Transverse colon (tissue), 4 donors: ENCODE measurements at regions not wholly inside any gene's neighbourhood (a gene's known extent, or its start where the extent isn't known, plus 50 kb on each side); places are given as distances from the start of the nearest gene placed in this dataset.

Source experiments
- CTCF ChIP-seq, 5 experiments: fragments of 200-600 bp in 3 of 5; fragments of 450-650 bp in 2 of 5; sonication (generic) in 3 of 5; IDR thresholded peaks; 1 replicate in 2 of 5; 2 replicates in 3 of 5; pipeline ENCODE4 v1.5.1; 2016 to 2017; ENCODE audit warnings: antibody characterized with exemption in 5 of 5, inconsistent platforms in 3 of 5, mild to moderate bottlenecking in 2 of 5, moderate library complexity in 1 of 5
- EP300 ChIP-seq: sonication (generic); formaldehyde crosslinking; IDR thresholded peaks from one replicate; pipeline ENCODE4 v1.6.1; 2017; ENCODE audit warnings: antibody characterized with exemption, low read depth
- POLR2A ChIP-seq: fragments of 450-650 bp; IDR thresholded peaks from one replicate; pipeline ENCODE4 v1.6.1; 2016; ENCODE audit warnings: antibody characterized with exemption, mild to moderate bottlenecking, moderate library complexity
- POLR2AphosphoS5 ChIP-seq, 3 donors: sonication (generic); formaldehyde crosslinking; IDR thresholded peaks; one replicate each; pipeline ENCODE4 v1.6.1; 2016; ENCODE audit warnings: antibody characterized with exemption in 3 of 3

DNA sequence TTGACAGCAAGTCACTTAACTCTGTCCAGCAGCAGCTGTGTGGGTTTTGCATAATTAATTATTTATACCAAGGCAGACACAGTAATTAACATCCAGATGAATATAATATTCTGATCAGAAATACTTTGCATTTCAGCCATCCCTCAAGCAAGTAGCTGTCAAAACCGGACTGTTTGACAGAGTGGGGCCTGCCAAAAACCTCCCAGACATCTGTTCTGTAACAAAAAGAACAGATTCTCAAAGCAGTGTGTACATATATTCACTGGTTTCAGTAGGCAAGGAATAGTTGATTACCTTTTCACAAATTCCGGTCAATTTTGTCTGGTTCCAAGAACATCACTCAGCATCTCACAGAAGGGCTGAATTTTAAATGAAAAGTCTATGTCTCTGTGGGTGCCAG, 291.6 kb downstream of the CMPK2 start:
- TF ChIP-seq CTCF (IDR thresholded peaks at IDR 0.05) (no peak), POLR2A (no peak), POLR2AphosphoS5 (IDR thresholded peaks at IDR 0.05) (no peak), EP300 (no peak)
